MCF 10A (cell line): ENCODE measurements at regions not wholly inside any gene's neighbourhood (a gene's known extent, or its start where the extent isn't known, plus 50 kb on each side); places are given as distances from the start of the nearest gene placed in this dataset.

Experiments used
- BruUV-seq: library from RNA; stranded (reverse); fragments of 400-500 nt; replicated peaks from 2 replicates; lab custom pipeline; 2021; lab: Mats Ljungman, UMichigan
- CTCF ChIA-PET: fragments of 300-600 bp; sonication (Branson Sonifier 250); formaldehyde crosslinking; extraction: SDS; loops from one replicate; lab custom pipeline; 2021; ENCODE audit warnings: antibody characterized with exemption, inconsistent platforms; lab: Yijun Ruan, JAX
- POLR2A ChIA-PET: fragments of 300-600, 350-650 bp; sonication (Branson Sonifier 250); formaldehyde crosslinking; extraction: SDS; loops from one replicate; lab custom pipeline; 2020; ENCODE audit warnings: antibody characterized with exemption, inconsistent platforms; lab: Yijun Ruan, JAX
- DNase-seq: peaks from one replicate; pipeline ENCODE4 v3.0.0-alpha.2; 2018; ENCODE audit not compliant: unreplicated experiment
- H3K27ac Mint-ChIP-seq: one replicate; pipeline ENCODE4 v1.8.0; 2022; ENCODE audit warnings: mild to moderate bottlenecking, low read depth, mixed read lengths; ENCODE audit not compliant: unreplicated experiment
- H3K27me3 Mint-ChIP-seq: one replicate; pipeline ENCODE4 v1.8.0; 2022; ENCODE audit warnings: mixed read lengths; ENCODE audit not compliant: insufficient read depth, unreplicated experiment
- H3K36me3 Mint-ChIP-seq: one replicate; pipeline ENCODE4 v1.8.0; 2022; ENCODE audit warnings: mild to moderate bottlenecking, moderate library complexity, mixed read lengths; ENCODE audit not compliant: insufficient read depth, unreplicated experiment
- H3K4me1 Mint-ChIP-seq: one replicate; pipeline ENCODE4 v1.8.0; 2022; ENCODE audit warnings: mixed read lengths; ENCODE audit not compliant: insufficient read depth, unreplicated experiment
- H3K4me3 Mint-ChIP-seq: one replicate; pipeline ENCODE4 v1.8.0; 2022; ENCODE audit warnings: mild to moderate bottlenecking, moderate library complexity, mixed read lengths; ENCODE audit not compliant: unreplicated experiment
- H3K9me3 Mint-ChIP-seq: one replicate; pipeline ENCODE4 v1.8.0; 2022; ENCODE audit warnings: mixed read lengths; ENCODE audit not compliant: unreplicated experiment
- CTCF ChIP-seq: fragments of 200-600 bp; IDR thresholded peaks from one replicate; pipeline ENCODE4 v1.8.0; 2022; ENCODE audit warnings: antibody characterized with exemption, mild to moderate bottlenecking; ENCODE audit not compliant: unreplicated experiment
- intact Hi-C: fragments of 100-400 bp; cut with micrococcal nuclease; formaldehyde crosslinking; loops from 2 replicates; pipeline ENCODE4 v1.14.1; 2022

DNA sequence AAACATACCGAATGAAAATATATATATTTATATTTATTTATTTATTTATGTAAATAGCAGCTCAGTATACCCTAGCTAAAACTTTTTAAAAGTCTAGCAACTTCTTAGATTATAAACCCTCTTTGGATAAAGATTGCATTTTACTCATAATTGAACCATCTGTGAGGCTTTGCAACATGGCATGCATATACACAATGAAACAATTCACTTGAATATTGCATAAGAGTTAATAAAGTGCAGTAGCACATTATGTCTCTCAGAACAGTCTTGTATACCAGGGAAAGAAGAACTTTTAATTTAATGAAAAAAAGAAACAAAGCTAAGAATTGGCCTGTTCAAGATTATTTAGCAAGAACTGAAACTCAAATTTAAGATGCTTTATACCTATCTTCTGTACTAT is 1363.9 kb upstream of the ADGRL2 start:
- H3K27ac Mint-ChIP-seq: no peak overlapping the region
- POLR2A ChIA-PET: interaction anchor here (0.6 kb wide), 1 partner anchor 9 kb away, joined by 4 read pairs; no protein-coding TSS in a partner anchor
- H3K27me3 Mint-ChIP-seq: no peaks in the 10 kb centered on the region
- no peak for TF ChIP-seq CTCF
- intact Hi-C loops: no loop called here
- peaks cover 8% of the 10 kb centered on the region for H3K9me3 Mint-ChIP-seq
- CTCF ChIA-PET: interaction anchor here (0.5 to 0.6 kb wide), 2 partner anchors 352 to 1366 kb away, joined by 3 read pairs; no protein-coding TSS in a partner anchor
- H3K4me3 Mint-ChIP-seq: no peak overlapping the region
- DNase-seq: no peak
- H3K4me1 Mint-ChIP-seq: no peaks in the 10 kb centered on the region
- H3K36me3 Mint-ChIP-seq: peaks cover 6% of the 10 kb centered on the region
- BruUV-seq: no TSS peak

GRCh38 chr1:80427881-80428280 is 1372.9 kb upstream of the ADGRL2 start:
- no TSS peak for BruUV-seq
- Mint-ChIP-seq H3K27me3 (no peaks in the 10 kb centered on the region), H3K9me3 (peaks cover 11% of the 10 kb centered on the region), H3K4me3 (no peak overlapping the region), H3K4me1 (no peaks in the 10 kb centered on the region), H3K36me3 (no peaks in the 10 kb centered on the region), H3K27ac (no peak overlapping the region)
- intact Hi-C loops: loop anchor here (10.0 kb wide), 1 partner anchor 213 kb away; no protein-coding TSS in a partner anchor
- no peak for DNase-seq
- POLR2A ChIA-PET: interaction anchor here (0.7 kb wide), 1 partner anchor 9 kb away, joined by 4 read pairs; no protein-coding TSS in a partner anchor
- CTCF ChIA-PET: interaction anchor here (0.6 kb wide), 1 partner anchor 1139 kb away, joined by 5 read pairs; no protein-coding TSS in a partner anchor
- TF ChIP-seq CTCF: no peak

- peaks cover 6% of the 10 kb centered on the region for H3K9me3 Mint-ChIP-seq
- intact Hi-C loops: loop anchor here (10.0 kb wide), 1 partner anchor 209 kb away; no protein-coding TSS in a partner anchor
- no peak for TF ChIP-seq CTCF
- no peaks in the 10 kb centered on the region for H3K27me3 Mint-ChIP-seq
- no peak for DNase-seq
- no peak overlapping the region for H3K4me3 Mint-ChIP-seq
- CTCF ChIA-PET: no interaction called here
- BruUV-seq: no TSS peak
- POLR2A ChIA-PET: interaction anchor here (0.7 kb wide), 2 partner anchors 36 to 1231 kb away, joined by 3 read pairs; no protein-coding TSS in a partner anchor
- H3K27ac Mint-ChIP-seq: no peak overlapping the region
- no peaks in the 10 kb centered on the region for H3K36me3 Mint-ChIP-seq
- no peaks in the 10 kb centered on the region for H3K4me1 Mint-ChIP-seq
These were observed 1376.5 kb upstream of the ADGRL2 start for GRCh38 chr1:80424249-80424648.

GRCh38 chr1:80418134-80418533 is 1382.6 kb upstream of the ADGRL2 start:
- no peak for TF ChIP-seq CTCF
- H3K4me1 Mint-ChIP-seq: no peaks in the 10 kb centered on the region
- no peaks in the 10 kb centered on the region for H3K9me3 Mint-ChIP-seq
- H3K27ac Mint-ChIP-seq: no peak overlapping the region
- no TSS peak for BruUV-seq
- DNase-seq: no peak
- H3K36me3 Mint-ChIP-seq: no peaks in the 10 kb centered on the region
- ChIA-PET CTCF (no interaction called here), POLR2A (no interaction called here)
- H3K4me3 Mint-ChIP-seq: no peak overlapping the region
- H3K27me3 Mint-ChIP-seq: no peaks in the 10 kb centered on the region
- intact Hi-C loops: no loop called here
